GM12892 (cell line): ENCODE measurements at regions not wholly inside any gene's neighbourhood (a gene's known extent, or its start where the extent isn't known, plus 50 kb on each side); places are given as distances from the start of the nearest gene placed in this dataset.

Source experiments
- POLR2A ChIP-seq: IDR thresholded peaks from 2 replicates; pipeline ENCODE4 v1.6.1; 2011; ENCODE audit warnings: low read depth, low read length, control low read depth
- POLR2AphosphoS5 ChIP-seq: IDR thresholded peaks from 2 replicates; pipeline ENCODE4 v1.6.1; 2011; ENCODE audit warnings: low read depth, low read length, control low read depth
- TAF1 ChIP-seq: IDR thresholded peaks from 2 replicates; pipeline ENCODE4 v1.6.1; 2011; ENCODE audit warnings: low read depth, mild to moderate bottlenecking, control low read depth, low read length, borderline replicate concordance

DNA sequence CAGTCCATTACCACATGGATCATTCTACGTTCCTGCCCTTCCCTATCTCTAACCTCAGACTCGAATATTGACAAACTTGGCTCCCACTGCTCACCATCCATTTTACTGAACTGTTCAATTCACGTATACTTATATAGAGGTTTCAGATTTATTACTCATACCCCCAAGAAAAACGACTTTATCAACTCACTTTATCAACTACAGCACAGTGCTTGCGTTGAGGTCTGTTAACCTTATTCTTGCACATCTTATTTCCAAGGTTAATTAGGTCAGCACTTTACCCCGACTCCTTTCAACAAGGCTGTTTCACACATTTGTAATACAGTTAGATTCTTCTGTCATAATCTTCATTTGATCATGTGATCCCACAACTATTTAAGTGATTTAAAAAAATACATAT, 162.3 kb upstream of the AHR start:
- no peak for TF ChIP-seq POLR2AphosphoS5
- TF ChIP-seq POLR2A = no peak
- TF ChIP-seq TAF1 = no peak
